Jurkat, Clone E6-1 (cell line): ENCODE measurements at regions not wholly inside any gene's neighbourhood (a gene's known extent, or its start where the extent isn't known, plus 50 kb on each side); places are given as distances from the start of the nearest gene placed in this dataset.

Experiments
- DNase-seq: peaks from one replicate; pipeline ENCODE4 v3.0.0-alpha.2; 2011; ENCODE audit warnings: low read depth, low spot score
- H3K4me3 ChIP-seq: 2 replicates; pipeline ENCODE4 v1.5.1; 2011; ENCODE audit warnings: mild to moderate bottlenecking, low read length, control low read depth, moderate library complexity

GRCh38 chr3:76776927-76777326, 263.0 kb upstream of the ROBO2 start:
- no peak for DNase-seq
- H3K4me3 ChIP-seq: no peak overlapping the region

GRCh38 chr3:76788206-76788605, 251.7 kb upstream of the ROBO2 start:
- no peak overlapping the region for H3K4me3 ChIP-seq

GRCh38 chr3:76789237-76789636, 250.7 kb upstream of the ROBO2 start:
- no peak for DNase-seq

More at GRCh38 chr3:76788206-76788605, 251.7 kb upstream of the ROBO2 start:
- no peak for DNase-seq

GRCh38 chr3:76811418-76811817, 228.5 kb upstream of the ROBO2 start:
- DNase-seq: no peak
- no peak overlapping the region for H3K4me3 ChIP-seq

More at GRCh38 chr3:76789237-76789636, 250.7 kb upstream of the ROBO2 start:
- H3K4me3 ChIP-seq: no peak overlapping the region

DNA sequence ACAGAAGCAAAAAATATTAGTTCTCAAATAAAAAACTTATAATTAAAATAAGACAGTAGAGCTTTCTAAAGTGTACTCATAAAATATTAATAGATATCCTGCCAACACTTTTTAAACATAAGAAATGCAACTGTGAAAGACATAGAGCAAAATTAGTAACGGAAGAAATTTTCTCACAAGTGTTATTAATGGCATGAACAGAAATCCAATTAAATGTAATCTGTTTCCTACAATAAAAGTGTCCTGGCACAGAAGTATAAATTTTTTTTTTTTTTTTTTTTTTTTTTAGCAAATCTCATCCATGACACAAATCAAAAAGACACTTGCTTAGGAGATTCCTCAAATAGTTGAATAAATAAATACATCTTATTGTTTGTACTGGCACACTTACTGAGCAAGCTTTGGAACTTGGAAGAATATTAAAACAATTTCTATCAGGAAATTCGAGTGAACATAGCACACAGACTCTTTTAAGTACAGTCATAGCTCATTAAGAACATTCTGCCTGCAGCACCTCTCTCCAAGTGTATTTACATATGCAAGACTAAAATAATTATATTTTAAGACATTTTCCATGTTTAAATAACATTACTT, 227.2 kb upstream of the ROBO2 start:
- no peak for DNase-seq
- H3K4me3 ChIP-seq: no peak overlapping the region

GRCh38 chr3:76815561-76815960, 224.3 kb upstream of the ROBO2 start:
- H3K4me3 ChIP-seq: no peak overlapping the region
- no peak for DNase-seq

DNA sequence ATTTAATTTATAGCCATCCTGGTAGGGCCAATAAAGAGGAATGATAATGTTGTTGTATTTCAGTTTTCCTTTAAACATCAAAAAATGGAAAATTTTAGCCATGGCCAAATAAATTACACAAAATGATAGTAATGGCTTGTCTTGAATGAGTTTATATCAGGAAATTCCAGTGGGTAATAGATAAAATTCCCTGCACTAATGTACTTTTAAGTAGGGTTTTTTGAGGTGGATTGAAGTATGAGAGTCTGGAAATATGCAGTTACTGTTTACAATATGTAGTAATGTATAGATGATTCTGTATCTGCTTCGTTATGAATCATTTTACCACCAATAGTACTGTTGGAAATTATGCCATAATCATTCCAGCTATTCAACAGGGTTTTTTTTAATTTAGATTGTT, 219.4 kb upstream of the ROBO2 start:
- no peak overlapping the region for H3K4me3 ChIP-seq
- no peak for DNase-seq

- H3K4me3 ChIP-seq: no peak overlapping the region
- DNase-seq: no peak
Measured at GRCh38 chr3:76824658-76825240, 215.2 kb upstream of the ROBO2 start.

GRCh38 chr3:76826861-76827260, 213.0 kb upstream of the ROBO2 start:
- DNase-seq: no peak
- H3K4me3 ChIP-seq: no peak overlapping the region

DNA sequence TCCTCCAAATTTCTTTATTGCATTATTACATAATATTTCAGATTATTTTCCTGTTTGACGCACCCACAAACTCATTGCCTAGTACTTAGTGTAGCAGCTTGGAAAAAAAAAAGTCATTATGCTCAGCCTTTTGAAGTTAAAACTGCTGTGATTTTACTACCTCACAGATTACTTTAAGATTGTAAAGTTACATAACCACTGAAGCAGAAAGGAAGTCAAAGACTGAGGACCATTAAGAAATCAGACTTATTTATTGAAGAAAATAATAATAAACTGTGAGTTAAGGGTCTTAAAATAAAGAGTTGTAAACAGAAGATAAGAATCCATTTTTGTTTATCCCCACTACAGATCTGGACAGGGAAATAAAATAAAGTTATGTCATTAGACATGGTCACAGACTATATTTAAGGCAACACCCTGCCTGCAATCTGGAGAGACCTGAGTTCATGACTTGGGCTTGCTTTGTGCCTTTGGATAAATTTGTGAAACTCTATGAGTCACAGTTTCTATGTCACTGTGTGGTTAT, 212.1 kb upstream of the ROBO2 start:
- no peak overlapping the region for H3K4me3 ChIP-seq
- DNase-seq: no peak

- no peak for DNase-seq
- H3K4me3 ChIP-seq: no peak overlapping the region
Measured at GRCh38 chr3:76834657-76835056, 205.2 kb upstream of the ROBO2 start.

DNA sequence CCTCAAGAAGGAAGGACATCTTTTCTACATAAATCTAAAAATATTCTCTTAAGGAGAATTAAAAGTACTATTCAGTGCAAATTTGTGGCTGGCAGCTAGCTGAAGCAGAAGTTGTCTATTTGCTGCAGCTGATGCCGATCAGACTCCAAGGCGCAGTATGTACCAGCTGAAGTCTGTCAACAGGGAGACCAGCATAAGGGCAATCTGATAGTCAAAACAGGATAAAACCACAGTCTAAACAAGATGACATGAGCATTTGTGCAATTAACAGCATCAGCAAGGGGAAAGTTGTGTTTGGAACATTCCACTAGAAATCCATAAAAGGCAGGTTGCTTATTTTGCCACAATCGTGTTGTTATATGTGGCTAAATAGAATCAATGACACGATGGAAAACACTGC, 198.2 kb upstream of the ROBO2 start:
- no peak overlapping the region for H3K4me3 ChIP-seq
- DNase-seq: no peak

DNA sequence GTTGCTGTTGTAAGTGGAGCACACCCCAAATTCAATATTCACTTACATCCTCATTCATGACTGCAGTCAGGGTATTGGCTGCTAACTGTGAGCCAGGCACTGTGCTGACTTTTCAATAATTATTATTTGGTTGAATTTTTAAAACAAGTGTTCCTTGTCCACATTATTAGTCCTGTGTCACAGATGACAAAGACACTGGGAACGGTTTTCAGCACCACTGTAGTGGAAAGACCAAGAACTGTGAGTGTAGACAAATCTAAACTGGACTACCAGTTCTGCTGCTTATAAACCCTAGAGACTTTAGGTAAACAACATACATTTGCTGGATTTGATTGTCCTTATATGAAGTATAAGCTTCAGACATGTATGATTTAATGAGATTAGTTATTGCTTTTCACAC, 197.7 kb upstream of the ROBO2 start:
- no peak overlapping the region for H3K4me3 ChIP-seq
- no peak for DNase-seq

- no peak overlapping the region for H3K4me3 ChIP-seq
- DNase-seq: no peak
Measured at GRCh38 chr3:76855451-76855850, 184.4 kb upstream of the ROBO2 start.

GRCh38 chr3:76859596-76859995, 180.3 kb upstream of the ROBO2 start:
- DNase-seq: peak; percentile 46

GRCh38 chr3:76864355-76864754, 175.5 kb upstream of the ROBO2 start:
- DNase-seq: no peak
- H3K4me3 ChIP-seq: no peak overlapping the region

More at GRCh38 chr3:76859596-76859995, 180.3 kb upstream of the ROBO2 start:
- no peak overlapping the region for H3K4me3 ChIP-seq

DNA sequence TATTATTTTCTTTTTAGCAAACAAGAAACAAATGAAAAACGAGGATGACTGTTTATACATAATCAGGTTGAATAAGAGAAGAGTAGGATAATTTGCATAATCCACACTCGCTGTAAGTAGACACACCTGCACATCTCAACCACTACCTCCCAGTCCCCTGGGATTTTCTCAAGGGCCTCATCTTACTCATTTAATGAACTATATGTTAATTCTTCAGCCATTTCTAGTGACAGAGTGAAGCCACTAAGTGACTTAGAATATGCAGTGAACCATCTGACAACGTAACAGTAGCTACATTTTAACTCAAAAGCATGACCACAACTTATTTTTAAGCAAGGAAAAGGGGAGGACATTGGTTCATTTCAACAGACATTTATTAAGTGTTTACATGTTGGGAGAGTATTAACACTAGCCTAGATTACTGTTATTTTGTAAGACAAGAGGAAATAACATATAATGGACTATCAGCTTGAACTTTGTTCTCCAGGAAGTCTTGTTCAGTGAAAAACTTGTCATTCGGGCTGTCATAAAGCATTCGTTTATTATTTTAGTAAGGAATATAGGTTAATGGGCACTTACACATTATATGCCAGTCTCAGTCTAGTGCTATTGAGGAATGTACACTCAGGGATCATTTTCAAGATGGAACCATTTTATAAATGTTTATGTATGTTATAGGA, 173.0 kb upstream of the ROBO2 start:
- H3K4me3 ChIP-seq: no peak overlapping the region
- DNase-seq: no peak

DNA sequence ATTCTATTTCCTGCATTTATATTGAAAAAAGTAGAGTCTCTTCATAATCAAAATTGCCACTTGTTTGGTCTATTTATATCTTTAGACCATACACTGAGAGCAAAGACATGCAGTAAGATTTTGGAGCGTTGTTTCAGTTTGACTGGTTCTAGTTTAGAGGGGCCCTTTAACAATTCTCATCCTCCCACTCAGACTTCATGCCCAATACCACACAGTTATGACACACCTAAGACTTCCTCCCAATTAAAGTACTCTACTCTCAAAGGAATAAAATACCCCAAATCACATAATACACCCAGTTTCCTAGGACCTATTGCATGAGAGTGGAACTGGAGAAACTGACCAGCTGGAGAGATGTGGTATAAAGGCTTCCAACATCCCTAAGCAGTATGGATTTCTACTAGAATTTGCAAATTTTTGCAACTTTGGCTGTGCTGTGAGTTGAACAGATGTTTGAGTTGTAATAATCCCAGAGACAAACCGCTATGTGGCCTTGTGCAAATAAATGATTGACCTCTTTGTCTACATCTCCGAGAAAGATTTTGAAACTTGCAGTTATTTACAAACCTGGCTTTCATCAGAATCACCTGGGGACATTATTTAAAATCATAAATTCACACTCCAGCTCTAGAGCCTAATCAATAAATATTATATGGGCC, 170.0 kb upstream of the ROBO2 start:
- H3K4me3 ChIP-seq: no peak overlapping the region
- DNase-seq: no peak

DNA sequence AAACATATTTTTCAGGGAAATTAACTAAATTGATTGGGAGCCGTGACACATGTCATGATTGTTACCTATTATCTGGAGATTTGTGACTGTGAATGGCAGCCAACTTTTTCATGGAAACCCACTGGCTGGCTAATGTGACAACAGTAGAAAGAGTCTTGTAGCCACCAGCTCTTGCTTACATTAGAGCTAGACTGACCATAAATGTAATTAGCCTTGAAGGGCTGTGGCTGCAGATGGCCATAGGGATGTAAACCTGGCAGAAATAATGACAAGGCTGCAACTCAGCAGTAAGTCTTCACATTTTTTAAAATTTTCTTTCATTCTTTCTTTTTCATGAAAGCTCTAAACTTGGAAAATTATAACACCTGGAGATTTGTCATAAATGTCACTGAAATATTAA, 168.2 kb upstream of the ROBO2 start:
- no peak for DNase-seq
- H3K4me3 ChIP-seq: no peak overlapping the region

DNA sequence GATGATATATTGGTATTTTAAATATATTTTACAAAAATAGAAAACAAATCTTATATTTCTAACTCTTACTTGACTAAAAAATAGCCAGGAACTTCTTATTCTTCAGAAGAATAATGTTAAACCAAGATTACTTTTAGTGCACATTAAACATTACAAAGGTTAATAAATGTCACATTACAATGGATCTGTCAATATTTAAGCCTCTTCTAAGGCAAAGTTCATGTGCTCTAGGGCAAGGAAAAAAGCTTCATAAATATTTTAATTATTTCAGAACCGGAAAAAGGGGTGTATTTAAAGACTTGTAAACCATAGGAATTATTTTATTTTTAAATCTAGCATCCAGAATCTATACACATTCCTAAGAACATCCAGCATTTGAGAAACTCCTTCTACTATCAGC, 166.9 kb upstream of the ROBO2 start:
- no peak overlapping the region for H3K4me3 ChIP-seq
- DNase-seq: no peak
